H1 (cell line): ENCODE measurements at regions not wholly inside any gene's neighbourhood (a gene's known extent, or its start where the extent isn't known, plus 50 kb on each side); places are given as distances from the start of the nearest gene placed in this dataset.

Experiments
- CTCF ChIA-PET: fragments of 300-600 bp; sonication (Branson Sonifier 250); formaldehyde crosslinking; loops from one replicate; lab custom pipeline; 2021; ENCODE audit not compliant: partially characterized antibody; lab: Charles Lee
- POLR2A ChIA-PET: fragments of 300-600 bp; sonication (Branson Sonifier 250); formaldehyde crosslinking; loops from one replicate; lab custom pipeline; 2021; ENCODE audit warnings: inconsistent platforms; ENCODE audit not compliant: partially characterized antibody; lab: Charles Lee
- DNase-seq, 2 experiments: peaks; one replicate each; pipeline versions ENCODE4 v3.0.0 to v3.0.0-alpha.2; 2010 to 2022; ENCODE audit warnings: low spot score in 2 of 2, low read depth in 1 of 2, mixed read lengths in 1 of 2
- FAIRE-seq: peaks from 2 replicates; lab custom pipeline; 2011; peaks lifted over from hg19 to GRCh38; lab: Jason Lieb, UNC
- H2AFZ ChIP-seq: 2 replicates; pipeline ENCODE4 v1.8.1; 2012; ENCODE audit warnings: low read length, inconsistent platforms
- H2AK5ac ChIP-seq: 2 replicates; pipeline ENCODE4 v1.6.1; 2013; ENCODE audit warnings: low read depth, low read length
- H2BK120ac ChIP-seq: replicated peaks from 2 replicates; pipeline ENCODE3; 2013; ENCODE audit warnings: low read depth, low read length, inconsistent platforms
- H2BK12ac ChIP-seq: 2 replicates; pipeline ENCODE4 v1.6.1; 2013; ENCODE audit warnings: low read depth, low read length
- H2BK15ac ChIP-seq: 2 replicates; pipeline ENCODE4 v1.6.1; 2013; ENCODE audit warnings: low read length
- H2BK20ac ChIP-seq: 2 replicates; pipeline ENCODE4 v1.6.1; 2013; ENCODE audit warnings: low read length
- H2BK5ac ChIP-seq: 2 replicates; pipeline ENCODE4 v1.6.1; 2013; ENCODE audit warnings: low read depth, low read length
- H3K14ac ChIP-seq: 2 replicates; pipeline ENCODE4 v1.6.1; 2013; ENCODE audit warnings: inconsistent platforms; ENCODE audit not compliant: insufficient read length
- H3K18ac ChIP-seq: 2 replicates; pipeline ENCODE4 v1.6.1; 2013; ENCODE audit warnings: low read length; ENCODE audit errors: extremely low read depth
- H3K23ac ChIP-seq: 2 replicates; pipeline ENCODE4 v1.6.1; 2013; ENCODE audit warnings: inconsistent platforms; ENCODE audit not compliant: insufficient read length
- H3K23me2 ChIP-seq: 2 replicates; pipeline ENCODE4 v1.6.1; 2013; ENCODE audit warnings: low read depth, low read length
- H3K27ac ChIP-seq: 2 replicates; pipeline ENCODE4 v1.6.1; 2011; ENCODE audit warnings: low read depth, low read length, inconsistent platforms
- H3K27me3 ChIP-seq, 4 experiments: replicated peaks in 1 of 4; 1 replicate in 1 of 4; 2 replicates in 3 of 4; pipeline versions ENCODE4 v1.6.1 to v1.8.1; 2011 to 2013; ENCODE audit warnings: low read length in 3 of 4, mild to moderate bottlenecking in 3 of 4, inconsistent platforms in 2 of 4, mixed read lengths in 2 of 4, moderate library complexity in 1 of 4; ENCODE audit not compliant: control insufficient read depth in 3 of 4, insufficient read depth in 3 of 4; ENCODE audit errors: extremely low read depth in 1 of 4
- H3K36me3 ChIP-seq, 4 experiments: 2 replicates each; pipeline versions ENCODE4 v1.6.1 to v1.8.1; 2011 to 2013; ENCODE audit warnings: mild to moderate bottlenecking in 4 of 4, low read length in 3 of 4, moderate library complexity in 2 of 4, control low read depth in 1 of 4, inconsistent platforms in 1 of 4; ENCODE audit not compliant: insufficient read depth in 4 of 4, control insufficient read depth in 2 of 4
- H3K4ac ChIP-seq: replicated peaks from 2 replicates; pipeline ENCODE3; 2013; ENCODE audit warnings: low read length, low read depth, mixed read lengths, inconsistent platforms; ENCODE audit not compliant: insufficient read length
- H3K4me1 ChIP-seq, 4 experiments: replicated peaks in 1 of 4; 1 replicate in 1 of 4; 2 replicates in 3 of 4; pipeline versions ENCODE4 v1.6.1 to v1.8.1; 2011 to 2013; ENCODE audit warnings: low read length in 3 of 4, inconsistent platforms in 2 of 4, mixed read lengths in 1 of 4; ENCODE audit not compliant: insufficient read depth in 4 of 4, control insufficient read depth in 3 of 4
- H3K4me2 ChIP-seq, 2 experiments: 2 replicates each; pipeline versions ENCODE4 v1.6.1 to v1.8.1; 2011 to 2013; ENCODE audit warnings: low read depth in 2 of 2, low read length in 2 of 2, control low read depth in 1 of 2, inconsistent platforms in 1 of 2, mild to moderate bottlenecking in 1 of 2; ENCODE audit not compliant: insufficient read depth in 1 of 2
- H3K4me3 ChIP-seq, 4 experiments: fragments of 200-600, 300-600 bp in 1 of 4; sonication (generic), shearing (Covaris generic), sonication (Bioruptor Twin) in 1 of 4; 2 replicates each; pipeline versions ENCODE4 v1.5.1 to v1.8.1; 2011 to 2016; ENCODE audit warnings: low read length in 4 of 4, low read depth in 3 of 4, control low read depth in 2 of 4, inconsistent platforms in 2 of 4, mild to moderate bottlenecking in 2 of 4, mixed read lengths in 1 of 4, moderate library complexity in 1 of 4; ENCODE audit not compliant: insufficient read depth in 2 of 4; ENCODE audit errors: extremely low read depth in 1 of 4
- H3K56ac ChIP-seq: replicated peaks from 2 replicates; pipeline ENCODE3; 2013; ENCODE audit warnings: low read depth, mild to moderate bottlenecking, mixed read lengths, low read length, inconsistent platforms; ENCODE audit not compliant: insufficient read length
- H3K79me1 ChIP-seq: 2 replicates; pipeline ENCODE4 v1.6.1; 2013; ENCODE audit warnings: low read depth, low read length, control low read depth
- H3K79me2 ChIP-seq, 2 experiments: 2 replicates each; pipeline versions ENCODE4 v1.6.1 to v1.8.1; 2012 to 2013; ENCODE audit warnings: low read length in 2 of 2, mild to moderate bottlenecking in 2 of 2, inconsistent platforms in 1 of 2; ENCODE audit not compliant: insufficient read depth in 2 of 2, control insufficient read depth in 1 of 2
- H3K9ac ChIP-seq, 4 experiments: replicated peaks in 1 of 4; 1 replicate in 1 of 4; 2 replicates in 3 of 4; pipeline versions ENCODE4 v1.6.1 to v1.8.1; 2011 to 2013; ENCODE audit warnings: low read depth in 3 of 4, low read length in 3 of 4, control low read depth in 2 of 4, mild to moderate bottlenecking in 2 of 4, moderate library complexity in 2 of 4, inconsistent platforms in 1 of 4; ENCODE audit errors: extremely low read depth in 1 of 4
- H3K9me3 ChIP-seq, 2 experiments: 2 replicates each; pipeline versions ENCODE4 v1.6.1 to v1.8.1; 2012 to 2013; ENCODE audit warnings: mild to moderate bottlenecking in 2 of 2, moderate library complexity in 2 of 2, control low read depth in 1 of 2, inconsistent platforms in 1 of 2, low read depth in 1 of 2, low read length in 1 of 2, mixed read lengths in 1 of 2; ENCODE audit not compliant: insufficient read depth in 2 of 2
- H4K20me1 ChIP-seq, 2 experiments: replicated peaks in 1 of 2; 2 replicates each; pipeline versions ENCODE3 to v1.8.1; 2011 to 2013; ENCODE audit warnings: inconsistent platforms in 2 of 2, low read length in 2 of 2, mild to moderate bottlenecking in 1 of 2; ENCODE audit not compliant: insufficient read depth in 2 of 2, control insufficient read depth in 1 of 2
- H4K5ac ChIP-seq: 2 replicates; pipeline ENCODE4 v1.6.1; 2013; ENCODE audit warnings: low read length, low read depth, mixed read lengths, inconsistent platforms; ENCODE audit not compliant: insufficient read length
- H4K8ac ChIP-seq: 2 replicates; pipeline ENCODE4 v1.8.0; 2013; ENCODE audit warnings: mild to moderate bottlenecking, moderate library complexity, low read length, inconsistent platforms; ENCODE audit not compliant: insufficient read depth; ENCODE audit errors: extremely low read depth
- H4K91ac ChIP-seq: replicated peaks from 2 replicates; pipeline ENCODE3; 2013; ENCODE audit warnings: low read length, mixed read lengths, inconsistent platforms; ENCODE audit not compliant: insufficient read length
- BRCA1 ChIP-seq: IDR thresholded peaks from 2 replicates; pipeline ENCODE4 v1.6.1; 2012; ENCODE audit warnings: low read depth, low read length, improper control_type of control experiment
- CTBP2 ChIP-seq: IDR thresholded peaks from 2 replicates; pipeline ENCODE4 v1.7.0; 2011; ENCODE audit warnings: borderline replicate concordance, mild to moderate bottlenecking, moderate library complexity, mixed read lengths, low read length; ENCODE audit not compliant: insufficient read depth, insufficient read length
- EZH2 ChIP-seq: fragments of 200-600 bp; sonication (generic); IDR thresholded peaks from 2 replicates; pipeline ENCODE4 v1.7.1; 2012; ENCODE audit warnings: low read depth, mild to moderate bottlenecking, moderate library complexity, low read length, inconsistent platforms; ENCODE audit not compliant: severe bottlenecking
- GABPA ChIP-seq: IDR thresholded peaks from 2 replicates; pipeline ENCODE4 v1.6.1; 2011; ENCODE audit warnings: mild to moderate bottlenecking, low read length, moderate library complexity, borderline replicate concordance; ENCODE audit not compliant: insufficient read depth
- HDAC6 ChIP-seq: IDR thresholded peaks from one replicate; pipeline ENCODE4 v1.7.1; 2012; ENCODE audit warnings: low read depth, mild to moderate bottlenecking, inconsistent platforms, low read length, moderate library complexity
- JUN ChIP-seq: IDR thresholded peaks from 2 replicates; pipeline ENCODE4 v1.6.1; 2011; ENCODE audit warnings: low read depth, mild to moderate bottlenecking, improper control_type of control experiment, low read length
- KDM4A ChIP-seq: IDR thresholded peaks from one replicate; pipeline ENCODE4 v1.7.1; 2012; ENCODE audit warnings: low read depth, mild to moderate bottlenecking, moderate library complexity, low read length, inconsistent platforms; ENCODE audit not compliant: severe bottlenecking
- PHF8 ChIP-seq: fragments of 200-600 bp; sonication (generic); conservative IDR thresholded peaks from 2 replicates; pipeline ENCODE4 v1.7.1; 2012; ENCODE audit warnings: low read depth, mild to moderate bottlenecking, inconsistent platforms, low read length, moderate library complexity
- POLR2A ChIP-seq, 2 experiments: IDR thresholded peaks; 1 replicate in 1 of 2; 2 replicates in 1 of 2; pipeline ENCODE4 v1.6.1; 2011; ENCODE audit warnings: low read depth in 2 of 2, low read length in 2 of 2, mild to moderate bottlenecking in 2 of 2; ENCODE audit errors: control extremely low read depth in 1 of 2
- POU5F1 ChIP-seq: IDR thresholded peaks from 2 replicates; pipeline ENCODE4 v1.6.1; 2011; ENCODE audit warnings: low read depth, mild to moderate bottlenecking, low read length, moderate library complexity
- RFX5 ChIP-seq: IDR thresholded peaks from 2 replicates; pipeline ENCODE4 v1.6.1; 2011; ENCODE audit warnings: low read depth, low read length, improper control_type of control experiment, borderline replicate concordance
- RXRA ChIP-seq: IDR thresholded peaks from 2 replicates; pipeline ENCODE4 v1.6.1; 2011; ENCODE audit warnings: low read depth, mild to moderate bottlenecking, low read length, moderate library complexity; ENCODE audit not compliant: insufficient read depth
- SP4 ChIP-seq: IDR thresholded peaks from 2 replicates; pipeline ENCODE4 v1.6.1; 2012; ENCODE audit warnings: low read length, inconsistent platforms
- SUZ12 ChIP-seq: fragments of 200-600 bp; sonication (generic); IDR thresholded peaks from 2 replicates; pipeline ENCODE4 v1.6.1; 2012; ENCODE audit warnings: mild to moderate bottlenecking, inconsistent platforms, low read length, moderate library complexity, mixed read lengths
- TAF1 ChIP-seq: IDR thresholded peaks from 2 replicates; pipeline ENCODE4 v1.6.1; 2011; ENCODE audit warnings: mild to moderate bottlenecking, low read depth, low read length
- TBP ChIP-seq: IDR thresholded peaks from 2 replicates; pipeline ENCODE4 v1.6.1; 2011; ENCODE audit warnings: low read depth, low read length, improper control_type of control experiment
- WGBS, 2 experiments: shearing (Covaris generic) in 1 of 2; methylation state at CpG; one replicate each; pipeline versions ENCODE4 v1.1.6 to v1.1.7; 2013 to 2015; ENCODE audit warnings: low lambda C conversion rate in 2 of 2, mixed read lengths in 2 of 2, inconsistent platforms in 1 of 2, low coverage in 1 of 2, missing lambda C conversion rate in 1 of 2; ENCODE audit not compliant: insufficient replicate concordance in 2 of 2, insufficient coverage in 1 of 2, insufficient read length in 1 of 2; ENCODE audit errors: extremely low coverage in 1 of 2, missing lambda C conversion rate in 1 of 2; 5-methylcytosine and 5-hydroxymethylcytosine counted together

GRCh38 chr5:168024306-168024705, 267.1 kb upstream of the WWC1 start:
- H3K79me2 ChIP-seq: no peaks in the 10 kb centered on the region
- H4K20me1 ChIP-seq: no peaks in the 10 kb centered on the region
- DNase-seq (no peak), FAIRE-seq (no peak)
- no peak overlapping the region for H3K56ac ChIP-seq
- H2BK120ac ChIP-seq: no peak overlapping the region
- H3K14ac ChIP-seq: no peak overlapping the region
- no peaks in the 10 kb centered on the region for H3K79me1 ChIP-seq
- H3K27me3 ChIP-seq: no peaks in the 10 kb centered on the region
- no peak overlapping the region for H2AK5ac ChIP-seq
- H3K36me3 ChIP-seq: no peaks in the 10 kb centered on the region
- H3K9me3 ChIP-seq: no peaks in the 10 kb centered on the region
- H2BK5ac ChIP-seq: no peak overlapping the region
- H3K23me2 ChIP-seq: no peaks in the 10 kb centered on the region
- H4K5ac ChIP-seq: no peak overlapping the region
- no peaks in the 10 kb centered on the region; a peak in 1 of 7 replicates for H3K4me1 ChIP-seq
- no peak overlapping the region for H2BK12ac ChIP-seq
- H3K18ac ChIP-seq: no peak overlapping the region
- no peak overlapping the region for H3K27ac ChIP-seq
- H4K8ac ChIP-seq: no peak overlapping the region
- H3K9ac ChIP-seq: no peak overlapping the region
- H4K91ac ChIP-seq: no peak overlapping the region
- no peak overlapping the region for H3K23ac ChIP-seq
- no peak overlapping the region for H3K4me3 ChIP-seq
- ChIA-PET CTCF (interaction anchor here (0.5 to 2.4 kb wide), 2 partner anchors 23 to 65 kb away, joined by 3 to 11 read pairs; no protein-coding TSS in a partner anchor), POLR2A (no interaction called here)
- 85% methylated on average over 7 of the region's 7 CpGs; no CpG with 5 or more reads in 1 of the 2 experiments for WGBS, 2 experiments
- H2BK15ac ChIP-seq: no peak overlapping the region
- no peak overlapping the region for H3K4ac ChIP-seq
- H2BK20ac ChIP-seq: no peak overlapping the region
- no peak overlapping the region for H3K4me2 ChIP-seq
- H2AFZ ChIP-seq: no peak overlapping the region
- TF ChIP-seq GABPA (no peak), SP4 (no peak), PHF8 (no peak), HDAC6 (no peak), TAF1 (no peak), KDM4A (no peak), RXRA (no peak), POLR2A (IDR thresholded peaks at IDR 0.05; ENCODE audit: control extremely low read depth in 1 of 2, low read depth in 2 of 2, low read length in 2 of 2) (no peak), EZH2 (no peak), CTBP2 (no peak), SUZ12 (no peak), BRCA1 (no peak), TBP (no peak), POU5F1 (no peak), JUN (no peak), RFX5 (no peak)
